GM23338 (cell line): ENCODE measurements at regions not wholly inside any gene's neighbourhood (a gene's known extent, or its start where the extent isn't known, plus 50 kb on each side); places are given as distances from the start of the nearest gene placed in this dataset.

Source experiments
- CREB1 ChIP-seq: fragments of 250-450 bp; sonication (Bioruptor Pico); IDR thresholded peaks from 2 replicates; pipeline ENCODE4 v1.5.0; 2020; ENCODE audit warnings: low read depth, mild to moderate bottlenecking, moderate library complexity
- EZH2 ChIP-seq: fragments of 200-600 bp; sonication (generic); IDR thresholded peaks from one replicate; pipeline ENCODE4 v1.8.0; 2017; ENCODE audit warnings: antibody characterized with exemption, mild to moderate bottlenecking, low read depth; ENCODE audit not compliant: unreplicated experiment
- EZH2phosphoT487 ChIP-seq: fragments of 200-600 bp; sonication (generic); IDR thresholded peaks from one replicate; pipeline ENCODE4 v1.8.1; 2018; ENCODE audit warnings: antibody characterized with exemption; ENCODE audit not compliant: unreplicated experiment
- JUNB ChIP-seq: IDR thresholded peaks from one replicate; pipeline ENCODE4 v1.6.1; 2016; ENCODE audit warnings: antibody characterized with exemption; ENCODE audit not compliant: unreplicated experiment
- NANOG ChIP-seq: IDR thresholded peaks from 2 replicates; pipeline ENCODE4 v1.6.1; 2016; ENCODE audit warnings: antibody characterized with exemption, borderline replicate concordance
- POLR2AphosphoS5 ChIP-seq: IDR thresholded peaks from 2 replicates; pipeline ENCODE4 v1.6.1; 2016; ENCODE audit warnings: antibody characterized with exemption, low read depth
- ZNF331 ChIP-seq: fragments of 250-450 bp; sonication (Bioruptor Pico); IDR thresholded peaks from 2 replicates; pipeline ENCODE4 v1.5.0; 2020; ENCODE audit warnings: low read depth, mild to moderate bottlenecking, moderate library complexity
- TF ChIP-seq, protein P1 (sequence below): IDR thresholded peaks from one replicate; pipeline ENCODE4 v1.6.1; 2018; ENCODE audit warnings: antibody characterized with exemption; ENCODE audit not compliant: unreplicated experiment
- TF ChIP-seq, protein P2 (sequence below), 2 experiments: fragments of 200-600 bp in 1 of 2; sonication (generic) in 1 of 2; conservative IDR thresholded peaks; 2 replicates each; pipeline versions ENCODE4 v1.5.1 to v1.6.1; 2016 to 2017; ENCODE audit warnings: antibody characterized with exemption in 2 of 2, low read depth in 2 of 2, mild to moderate bottlenecking in 2 of 2, moderate library complexity in 1 of 2
- TF ChIP-seq, protein P3 (sequence below): fragments of 250-450 bp; sonication (Bioruptor Pico); IDR thresholded peaks from 2 replicates; pipeline ENCODE4 v1.5.0; 2020; ENCODE audit warnings: mild to moderate bottlenecking, moderate library complexity
- TF ChIP-seq, protein P4 (sequence below): IDR thresholded peaks from 2 replicates; pipeline ENCODE4 v1.6.1; 2016; ENCODE audit warnings: antibody characterized with exemption

DNA sequence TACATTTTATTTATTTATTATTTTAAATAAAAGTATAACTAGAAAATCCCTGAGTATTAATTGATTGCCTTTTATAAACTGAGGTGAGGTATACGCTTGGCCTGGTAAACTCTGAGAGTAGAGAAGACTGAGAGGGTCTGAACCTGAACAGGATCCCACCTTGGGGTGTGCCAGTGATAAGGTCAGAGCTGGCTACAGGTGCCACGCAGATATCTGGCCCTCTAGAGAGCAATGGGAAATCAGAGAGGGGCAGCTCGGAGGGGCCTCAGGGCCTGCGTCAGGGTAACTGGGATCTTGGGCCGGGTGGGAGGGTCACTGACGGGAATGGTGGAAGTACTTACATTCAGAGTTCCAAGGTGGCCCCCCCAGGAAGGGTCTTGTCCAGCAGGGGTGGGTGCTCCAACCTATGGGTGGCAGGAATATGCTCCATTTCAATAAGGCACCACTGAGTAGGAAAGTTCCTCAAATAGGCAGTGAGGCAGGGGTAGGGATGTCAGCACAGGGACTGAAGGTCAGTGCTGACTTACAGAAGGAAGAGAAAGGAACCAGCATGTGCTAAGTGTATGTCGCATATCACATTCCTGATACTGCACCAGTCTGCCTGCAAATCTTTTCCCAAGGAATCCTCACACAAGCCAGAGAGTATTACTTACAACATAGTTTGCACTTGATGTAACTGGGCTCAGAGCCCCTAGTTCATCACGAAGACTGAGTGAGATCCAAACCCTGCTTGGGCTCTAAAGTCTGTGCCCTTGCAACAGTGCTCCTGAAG lies 706.0 kb upstream of the RAB6C start:
- TF ChIP-seq EZH2phosphoT487 (no peak), POLR2AphosphoS5 (no peak), JUNB (no peak), EZH2 (no peak), CREB1 (CRISPR knock-in tag) (no peak), NANOG (no peak), ZNF331 (CRISPR knock-in tag) (no peak)
- TF ChIP-seq, protein P1, sequence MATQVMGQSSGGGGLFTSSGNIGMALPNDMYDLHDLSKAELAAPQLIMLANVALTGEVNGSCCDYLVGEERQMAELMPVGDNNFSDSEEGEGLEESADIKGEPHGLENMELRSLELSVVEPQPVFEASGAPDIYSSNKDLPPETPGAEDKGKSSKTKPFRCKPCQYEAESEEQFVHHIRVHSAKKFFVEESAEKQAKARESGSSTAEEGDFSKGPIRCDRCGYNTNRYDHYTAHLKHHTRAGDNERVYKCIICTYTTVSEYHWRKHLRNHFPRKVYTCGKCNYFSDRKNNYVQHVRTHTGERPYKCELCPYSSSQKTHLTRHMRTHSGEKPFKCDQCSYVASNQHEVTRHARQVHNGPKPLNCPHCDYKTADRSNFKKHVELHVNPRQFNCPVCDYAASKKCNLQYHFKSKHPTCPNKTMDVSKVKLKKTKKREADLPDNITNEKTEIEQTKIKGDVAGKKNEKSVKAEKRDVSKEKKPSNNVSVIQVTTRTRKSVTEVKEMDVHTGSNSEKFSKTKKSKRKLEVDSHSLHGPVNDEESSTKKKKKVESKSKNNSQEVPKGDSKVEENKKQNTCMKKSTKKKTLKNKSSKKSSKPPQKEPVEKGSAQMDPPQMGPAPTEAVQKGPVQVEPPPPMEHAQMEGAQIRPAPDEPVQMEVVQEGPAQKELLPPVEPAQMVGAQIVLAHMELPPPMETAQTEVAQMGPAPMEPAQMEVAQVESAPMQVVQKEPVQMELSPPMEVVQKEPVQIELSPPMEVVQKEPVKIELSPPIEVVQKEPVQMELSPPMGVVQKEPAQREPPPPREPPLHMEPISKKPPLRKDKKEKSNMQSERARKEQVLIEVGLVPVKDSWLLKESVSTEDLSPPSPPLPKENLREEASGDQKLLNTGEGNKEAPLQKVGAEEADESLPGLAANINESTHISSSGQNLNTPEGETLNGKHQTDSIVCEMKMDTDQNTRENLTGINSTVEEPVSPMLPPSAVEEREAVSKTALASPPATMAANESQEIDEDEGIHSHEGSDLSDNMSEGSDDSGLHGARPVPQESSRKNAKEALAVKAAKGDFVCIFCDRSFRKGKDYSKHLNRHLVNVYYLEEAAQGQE, result no peak
- TF ChIP-seq, protein P2, sequence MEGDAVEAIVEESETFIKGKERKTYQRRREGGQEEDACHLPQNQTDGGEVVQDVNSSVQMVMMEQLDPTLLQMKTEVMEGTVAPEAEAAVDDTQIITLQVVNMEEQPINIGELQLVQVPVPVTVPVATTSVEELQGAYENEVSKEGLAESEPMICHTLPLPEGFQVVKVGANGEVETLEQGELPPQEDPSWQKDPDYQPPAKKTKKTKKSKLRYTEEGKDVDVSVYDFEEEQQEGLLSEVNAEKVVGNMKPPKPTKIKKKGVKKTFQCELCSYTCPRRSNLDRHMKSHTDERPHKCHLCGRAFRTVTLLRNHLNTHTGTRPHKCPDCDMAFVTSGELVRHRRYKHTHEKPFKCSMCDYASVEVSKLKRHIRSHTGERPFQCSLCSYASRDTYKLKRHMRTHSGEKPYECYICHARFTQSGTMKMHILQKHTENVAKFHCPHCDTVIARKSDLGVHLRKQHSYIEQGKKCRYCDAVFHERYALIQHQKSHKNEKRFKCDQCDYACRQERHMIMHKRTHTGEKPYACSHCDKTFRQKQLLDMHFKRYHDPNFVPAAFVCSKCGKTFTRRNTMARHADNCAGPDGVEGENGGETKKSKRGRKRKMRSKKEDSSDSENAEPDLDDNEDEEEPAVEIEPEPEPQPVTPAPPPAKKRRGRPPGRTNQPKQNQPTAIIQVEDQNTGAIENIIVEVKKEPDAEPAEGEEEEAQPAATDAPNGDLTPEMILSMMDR (conservative IDR thresholded peaks at IDR 0.05; ENCODE audit: low read depth in 2 of 2), result no peak
- TF ChIP-seq, protein P3, sequence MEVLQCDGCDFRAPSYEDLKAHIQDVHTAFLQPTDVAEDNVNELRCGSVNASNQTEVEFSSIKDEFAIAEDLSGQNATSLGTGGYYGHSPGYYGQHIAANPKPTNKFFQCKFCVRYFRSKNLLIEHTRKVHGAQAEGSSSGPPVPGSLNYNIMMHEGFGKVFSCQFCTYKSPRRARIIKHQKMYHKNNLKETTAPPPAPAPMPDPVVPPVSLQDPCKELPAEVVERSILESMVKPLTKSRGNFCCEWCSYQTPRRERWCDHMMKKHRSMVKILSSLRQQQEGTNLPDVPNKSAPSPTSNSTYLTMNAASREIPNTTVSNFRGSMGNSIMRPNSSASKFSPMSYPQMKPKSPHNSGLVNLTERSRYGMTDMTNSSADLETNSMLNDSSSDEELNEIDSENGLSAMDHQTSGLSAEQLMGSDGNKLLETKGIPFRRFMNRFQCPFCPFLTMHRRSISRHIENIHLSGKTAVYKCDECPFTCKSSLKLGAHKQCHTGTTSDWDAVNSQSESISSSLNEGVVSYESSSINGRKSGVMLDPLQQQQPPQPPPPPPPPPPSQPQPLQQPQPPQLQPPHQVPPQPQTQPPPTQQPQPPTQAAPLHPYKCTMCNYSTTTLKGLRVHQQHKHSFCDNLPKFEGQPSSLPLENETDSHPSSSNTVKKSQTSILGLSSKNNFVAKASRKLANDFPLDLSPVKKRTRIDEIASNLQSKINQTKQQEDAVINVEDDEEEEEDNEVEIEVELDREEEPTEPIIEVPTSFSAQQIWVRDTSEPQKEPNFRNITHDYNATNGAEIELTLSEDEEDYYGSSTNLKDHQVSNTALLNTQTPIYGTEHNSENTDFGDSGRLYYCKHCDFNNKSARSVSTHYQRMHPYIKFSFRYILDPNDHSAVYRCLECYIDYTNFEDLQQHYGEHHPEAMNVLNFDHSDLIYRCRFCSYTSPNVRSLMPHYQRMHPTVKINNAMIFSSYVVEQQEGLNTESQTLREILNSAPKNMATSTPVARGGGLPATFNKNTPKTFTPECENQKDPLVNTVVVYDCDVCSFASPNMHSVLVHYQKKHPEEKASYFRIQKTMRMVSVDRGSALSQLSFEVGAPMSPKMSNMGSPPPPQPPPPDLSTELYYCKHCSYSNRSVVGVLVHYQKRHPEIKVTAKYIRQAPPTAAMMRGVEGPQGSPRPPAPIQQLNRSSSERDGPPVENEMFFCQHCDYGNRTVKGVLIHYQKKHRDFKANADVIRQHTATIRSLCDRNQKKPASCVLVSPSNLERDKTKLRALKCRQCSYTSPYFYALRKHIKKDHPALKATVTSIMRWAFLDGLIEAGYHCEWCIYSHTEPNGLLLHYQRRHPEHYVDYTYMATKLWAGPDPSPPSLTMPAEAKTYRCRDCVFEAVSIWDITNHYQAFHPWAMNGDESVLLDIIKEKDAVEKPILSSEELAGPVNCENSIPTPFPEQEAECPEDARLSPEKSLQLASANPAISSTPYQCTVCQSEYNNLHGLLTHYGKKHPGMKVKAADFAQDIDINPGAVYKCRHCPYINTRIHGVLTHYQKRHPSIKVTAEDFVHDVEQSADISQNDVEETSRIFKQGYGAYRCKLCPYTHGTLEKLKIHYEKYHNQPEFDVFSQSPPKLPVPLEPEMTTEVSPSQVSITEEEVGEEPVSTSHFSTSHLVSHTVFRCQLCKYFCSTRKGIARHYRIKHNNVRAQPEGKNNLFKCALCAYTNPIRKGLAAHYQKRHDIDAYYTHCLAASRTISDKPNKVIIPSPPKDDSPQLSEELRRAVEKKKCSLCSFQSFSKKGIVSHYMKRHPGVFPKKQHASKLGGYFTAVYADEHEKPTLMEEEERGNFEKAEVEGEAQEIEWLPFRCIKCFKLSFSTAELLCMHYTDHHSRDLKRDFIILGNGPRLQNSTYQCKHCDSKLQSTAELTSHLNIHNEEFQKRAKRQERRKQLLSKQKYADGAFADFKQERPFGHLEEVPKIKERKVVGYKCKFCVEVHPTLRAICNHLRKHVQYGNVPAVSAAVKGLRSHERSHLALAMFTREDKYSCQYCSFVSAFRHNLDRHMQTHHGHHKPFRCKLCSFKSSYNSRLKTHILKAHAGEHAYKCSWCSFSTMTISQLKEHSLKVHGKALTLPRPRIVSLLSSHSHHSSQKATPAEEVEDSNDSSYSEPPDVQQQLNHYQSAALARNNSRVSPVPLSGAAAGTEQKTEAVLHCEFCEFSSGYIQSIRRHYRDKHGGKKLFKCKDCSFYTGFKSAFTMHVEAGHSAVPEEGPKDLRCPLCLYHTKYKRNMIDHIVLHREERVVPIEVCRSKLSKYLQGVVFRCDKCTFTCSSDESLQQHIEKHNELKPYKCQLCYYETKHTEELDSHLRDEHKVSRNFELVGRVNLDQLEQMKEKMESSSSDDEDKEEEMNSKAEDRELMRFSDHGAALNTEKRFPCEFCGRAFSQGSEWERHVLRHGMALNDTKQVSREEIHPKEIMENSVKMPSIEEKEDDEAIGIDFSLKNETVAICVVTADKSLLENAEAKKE, result no peak
- TF ChIP-seq, protein P4, sequence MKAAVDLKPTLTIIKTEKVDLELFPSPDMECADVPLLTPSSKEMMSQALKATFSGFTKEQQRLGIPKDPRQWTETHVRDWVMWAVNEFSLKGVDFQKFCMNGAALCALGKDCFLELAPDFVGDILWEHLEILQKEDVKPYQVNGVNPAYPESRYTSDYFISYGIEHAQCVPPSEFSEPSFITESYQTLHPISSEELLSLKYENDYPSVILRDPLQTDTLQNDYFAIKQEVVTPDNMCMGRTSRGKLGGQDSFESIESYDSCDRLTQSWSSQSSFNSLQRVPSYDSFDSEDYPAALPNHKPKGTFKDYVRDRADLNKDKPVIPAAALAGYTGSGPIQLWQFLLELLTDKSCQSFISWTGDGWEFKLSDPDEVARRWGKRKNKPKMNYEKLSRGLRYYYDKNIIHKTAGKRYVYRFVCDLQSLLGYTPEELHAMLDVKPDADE, result no peak
